HUES6 (cell line): ENCODE measurements at regions not wholly inside any gene's neighbourhood (a gene's known extent, or its start where the extent isn't known, plus 50 kb on each side); places are given as distances from the start of the nearest gene placed in this dataset.

Source experiments
- H3K27ac ChIP-seq: 2 replicates; pipeline ENCODE4 v1.7.0; 2013; ENCODE audit warnings: low read depth, mild to moderate bottlenecking, low read length, inconsistent platforms
- H3K27me3 ChIP-seq: 2 replicates; pipeline ENCODE4 v1.6.1; 2013; ENCODE audit warnings: low read length; ENCODE audit not compliant: control insufficient read depth, insufficient read depth
- H3K36me3 ChIP-seq: 2 replicates; pipeline ENCODE4 v1.6.1; 2013; ENCODE audit warnings: low read length; ENCODE audit not compliant: control insufficient read depth, insufficient read depth
- H3K4me1 ChIP-seq: 2 replicates; pipeline ENCODE4 v1.6.1; 2013; ENCODE audit warnings: low read length; ENCODE audit not compliant: control insufficient read depth, insufficient read depth
- H3K4me3 ChIP-seq: 2 replicates; pipeline ENCODE4 v1.5.1; 2013; ENCODE audit warnings: low read depth, low read length
- H3K9ac ChIP-seq: one replicate; pipeline ENCODE4 v1.6.1; 2013; ENCODE audit warnings: mild to moderate bottlenecking, low read length
- H3K9me3 ChIP-seq: 2 replicates; pipeline ENCODE4 v1.6.1; 2013; ENCODE audit warnings: low read depth, low read length; ENCODE audit not compliant: control insufficient read depth, insufficient read depth

- peaks cover 15% of the 10 kb centered on the region for H3K4me1 ChIP-seq
- no peak overlapping the region for H3K4me3 ChIP-seq
- H3K27ac ChIP-seq, result no peak overlapping the region
- H3K36me3 ChIP-seq, result no peaks in the 10 kb centered on the region
- no peaks in the 10 kb centered on the region for H3K27me3 ChIP-seq
- no peaks in the 10 kb centered on the region for H3K9me3 ChIP-seq
- H3K9ac ChIP-seq, result no peak overlapping the region
Measured at GRCh38 chr4:81571105-81571504, 99.4 kb upstream of the RASGEF1B start.

GRCh38 chr4:81566161-81566591 is 94.5 kb upstream of the RASGEF1B start:
- Histone ChIP-seq H3K9ac (no peak overlapping the region), H3K27ac (no peak overlapping the region), H3K36me3 (no peaks in the 10 kb centered on the region), H3K4me3 (no peak overlapping the region), H3K27me3 (no peaks in the 10 kb centered on the region), H3K9me3 (no peaks in the 10 kb centered on the region), H3K4me1 (peaks cover 12% of the 10 kb centered on the region)

GRCh38 chr4:81565142-81565870 is 93.6 kb upstream of the RASGEF1B start:
- Histone ChIP-seq H3K36me3 (no peaks in the 10 kb centered on the region), H3K9ac (no peak overlapping the region), H3K4me3 (no peak overlapping the region), H3K27me3 (no peaks in the 10 kb centered on the region), H3K4me1 (peaks cover 12% of the 10 kb centered on the region), H3K9me3 (no peaks in the 10 kb centered on the region), H3K27ac (no peak overlapping the region)

GRCh38 chr4:81564025-81564424 is 92.3 kb upstream of the RASGEF1B start:
- Histone ChIP-seq H3K27ac (no peak overlapping the region), H3K4me3 (no peak overlapping the region), H3K4me1 (peaks cover 12% of the 10 kb centered on the region), H3K9me3 (no peaks in the 10 kb centered on the region), H3K36me3 (no peaks in the 10 kb centered on the region), H3K27me3 (no peaks in the 10 kb centered on the region), H3K9ac (no peak overlapping the region)

GRCh38 chr4:81562093-81562492 is 90.4 kb upstream of the RASGEF1B start:
- Histone ChIP-seq H3K27me3 (no peaks in the 10 kb centered on the region), H3K36me3 (no peaks in the 10 kb centered on the region), H3K9ac (no peak overlapping the region), H3K4me3 (no peak overlapping the region), H3K27ac (no peak overlapping the region), H3K9me3 (no peaks in the 10 kb centered on the region), H3K4me1 (peaks cover 12% of the 10 kb centered on the region)

GRCh38 chr4:81557306-81557705 is 85.6 kb upstream of the RASGEF1B start:
- Histone ChIP-seq H3K4me1 (no peaks in the 10 kb centered on the region), H3K27me3 (no peaks in the 10 kb centered on the region), H3K27ac (no peak overlapping the region), H3K9ac (no peak overlapping the region), H3K36me3 (no peaks in the 10 kb centered on the region), H3K9me3 (no peaks in the 10 kb centered on the region), H3K4me3 (no peak overlapping the region)

GRCh38 chr4:81555489-81555888 is 83.8 kb upstream of the RASGEF1B start:
- no peaks in the 10 kb centered on the region for H3K27me3 ChIP-seq
- H3K4me3 ChIP-seq, result no peak overlapping the region
- H3K27ac ChIP-seq, result no peak overlapping the region
- peaks cover 3% of the 10 kb centered on the region; the same call in 1 of the 2 replicates for H3K4me1 ChIP-seq
- H3K9ac ChIP-seq, result no peak overlapping the region
- H3K36me3 ChIP-seq, result no peaks in the 10 kb centered on the region
- no peaks in the 10 kb centered on the region for H3K9me3 ChIP-seq

GRCh38 chr4:81552086-81552485 is 80.4 kb upstream of the RASGEF1B start:
- Histone ChIP-seq H3K4me1 (peaks cover 5% of the 10 kb centered on the region; the same call in 1 of the 2 replicates), H3K9me3 (no peaks in the 10 kb centered on the region), H3K36me3 (no peaks in the 10 kb centered on the region), H3K27ac (no peak overlapping the region), H3K9ac (no peak overlapping the region), H3K4me3 (no peak overlapping the region), H3K27me3 (no peaks in the 10 kb centered on the region)

- Histone ChIP-seq H3K27ac (no peak overlapping the region), H3K4me1 (peaks cover 5% of the 10 kb centered on the region; the same call in 1 of the 2 replicates), H3K4me3 (no peak overlapping the region), H3K36me3 (no peaks in the 10 kb centered on the region), H3K27me3 (no peaks in the 10 kb centered on the region), H3K9ac (no peak overlapping the region), H3K9me3 (no peaks in the 10 kb centered on the region)
Measured at GRCh38 chr4:81550388-81550859, 78.7 kb upstream of the RASGEF1B start.

- Histone ChIP-seq H3K27me3 (no peaks in the 10 kb centered on the region), H3K4me3 (no peak overlapping the region), H3K27ac (no peak overlapping the region), H3K9me3 (no peaks in the 10 kb centered on the region), H3K9ac (no peak overlapping the region), H3K4me1 (peaks cover 5% of the 10 kb centered on the region; the same call in 1 of the 2 replicates), H3K36me3 (no peaks in the 10 kb centered on the region)
Measured at GRCh38 chr4:81549984-81550383, 78.3 kb upstream of the RASGEF1B start.

GRCh38 chr4:81546777-81547176 is 75.1 kb upstream of the RASGEF1B start:
- H3K36me3 ChIP-seq, result no peaks in the 10 kb centered on the region
- H3K27ac ChIP-seq, result no peak overlapping the region
- peaks cover 5% of the 10 kb centered on the region; the same call in 1 of the 2 replicates for H3K4me1 ChIP-seq
- H3K4me3 ChIP-seq, result no peak overlapping the region
- H3K27me3 ChIP-seq, result no peaks in the 10 kb centered on the region
- H3K9me3 ChIP-seq, result no peaks in the 10 kb centered on the region
- H3K9ac ChIP-seq, result no peak overlapping the region
